VCaP (cell line): ENCODE measurements at regions not wholly inside any gene's neighbourhood (a gene's known extent, or its start where the extent isn't known, plus 50 kb on each side); places are given as distances from the start of the nearest gene placed in this dataset.
"Not testable (repeated sequence)": the region's sequence is repeated elsewhere in the genome, so short reads cannot be mapped to it uniquely, and the experiment has no call there.

Experiments
- H3K27ac ChIP-seq: fragments of 450-650 bp; 2 replicates; pipeline ENCODE4 v1.5.1; 2017
- CTCF ChIP-seq: fragments of 450-650 bp; conservative IDR thresholded peaks from 2 replicates; pipeline ENCODE4 v1.5.1; 2017; ENCODE audit warnings: mild to moderate bottlenecking, moderate library complexity

- no peak overlapping the region for H3K27ac ChIP-seq
- TF ChIP-seq CTCF = no peak
These were observed 358.3 kb downstream of the PAX1 start for GRCh38 chr20:22063753-22064152.

- no peak for TF ChIP-seq CTCF
- no peak overlapping the region for H3K27ac ChIP-seq
These were observed 357.4 kb downstream of the PAX1 start for GRCh38 chr20:22062874-22063273.

- H3K27ac ChIP-seq = no peak overlapping the region
- TF ChIP-seq CTCF = no peak
These were observed 355.1 kb downstream of the PAX1 start for GRCh38 chr20:22060610-22061009.

GRCh38 chr20:22058746-22059145, 353.3 kb downstream of the PAX1 start:
- H3K27ac ChIP-seq = peak overlapping the region; percentile 88
- TF ChIP-seq CTCF = no peak

- no peak for TF ChIP-seq CTCF
- no peak overlapping the region for H3K27ac ChIP-seq
These were observed 350.5 kb downstream of the PAX1 start for GRCh38 chr20:22055981-22056380.

- no peak for TF ChIP-seq CTCF
- no peak overlapping the region for H3K27ac ChIP-seq
These were observed 346.7 kb downstream of the PAX1 start for GRCh38 chr20:22052025-22052650.

- H3K27ac ChIP-seq = not testable (repeated sequence)
These were observed 340.6 kb downstream of the PAX1 start for GRCh38 chr20:22045956-22046507.

- no peak for TF ChIP-seq CTCF
- H3K27ac ChIP-seq = no peak overlapping the region
These were observed 322.0 kb downstream of the PAX1 start for GRCh38 chr20:22027423-22027822.
